GM21528 (cell line): ENCODE measurements at regions not wholly inside any gene's neighbourhood (a gene's known extent, or its start where the extent isn't known, plus 50 kb on each side); places are given as distances from the start of the nearest gene placed in this dataset.
"Not testable (repeated sequence)": the region's sequence is repeated elsewhere in the genome, so short reads cannot be mapped to it uniquely, and the experiment has no call there.

ENCODE experiments used
- ATAC-seq: cut with Tn5 transposase; IDR thresholded peaks from one replicate; pipeline ENCODE4 v1.9.1; 2021; ENCODE audit warnings: mild to moderate bottlenecking, moderate library complexity; ENCODE audit not compliant: unreplicated experiment, low FRiP score

DNA sequence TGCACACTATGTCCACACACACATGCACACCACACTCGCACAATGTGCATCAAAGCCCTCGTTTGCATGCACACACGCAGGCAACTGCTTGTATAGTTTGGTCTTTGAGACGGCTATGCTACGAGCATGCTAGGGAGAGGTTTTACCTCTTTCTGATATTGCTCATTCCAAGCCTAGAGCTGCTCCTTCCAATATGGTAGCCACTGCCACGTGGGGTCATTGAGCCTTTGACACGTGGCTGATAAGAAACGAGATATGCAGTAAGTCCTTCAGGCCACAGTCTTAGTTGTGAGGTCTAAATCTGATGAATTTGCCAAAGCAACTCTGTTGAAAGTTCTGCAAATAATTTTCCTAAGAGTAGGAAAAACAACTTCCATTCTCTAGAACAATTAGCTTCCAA lies 204.4 kb downstream of the KLF6 start:
- ATAC-seq: no peak

DNA sequence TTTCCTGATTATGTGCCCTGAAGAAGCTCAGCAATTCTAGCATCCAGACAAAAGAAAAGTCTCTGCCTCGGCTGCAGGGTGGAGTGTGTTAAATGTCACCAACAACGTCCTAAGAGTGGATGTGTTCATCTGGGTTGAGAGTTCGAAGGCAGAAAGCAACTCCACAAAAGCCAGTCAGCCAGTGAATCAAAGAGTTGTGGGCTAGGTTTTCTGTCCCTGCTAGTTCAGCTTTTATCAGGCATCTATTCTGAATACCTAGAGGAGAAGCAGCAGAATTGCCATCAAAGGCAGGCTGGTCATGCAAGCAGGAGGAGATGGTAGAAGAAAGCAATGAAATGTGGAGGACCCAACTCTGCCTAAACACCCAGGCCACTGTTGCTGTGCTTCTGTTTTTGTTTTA lies 205.2 kb downstream of the KLF6 start:
- ATAC-seq: no peak

DNA sequence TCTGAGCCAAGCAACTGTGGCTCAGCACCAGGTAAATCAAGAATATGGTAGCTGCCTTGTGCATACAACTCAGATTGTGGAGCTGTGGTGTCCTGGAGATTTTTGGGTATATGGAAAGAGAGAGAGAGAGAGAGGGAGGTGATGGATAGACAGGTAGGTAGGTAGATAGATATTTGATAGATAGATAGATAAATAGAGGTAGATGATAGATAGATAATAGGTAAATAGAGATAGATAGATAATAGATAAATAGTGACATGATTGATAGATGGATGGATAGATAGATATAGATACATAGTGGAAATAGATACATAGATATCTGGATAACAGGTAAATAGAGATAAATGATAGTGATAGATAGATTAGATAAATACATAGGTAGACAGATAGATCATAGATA lies 206.3 kb downstream of the KLF6 start:
- ATAC-seq: no peak

DNA sequence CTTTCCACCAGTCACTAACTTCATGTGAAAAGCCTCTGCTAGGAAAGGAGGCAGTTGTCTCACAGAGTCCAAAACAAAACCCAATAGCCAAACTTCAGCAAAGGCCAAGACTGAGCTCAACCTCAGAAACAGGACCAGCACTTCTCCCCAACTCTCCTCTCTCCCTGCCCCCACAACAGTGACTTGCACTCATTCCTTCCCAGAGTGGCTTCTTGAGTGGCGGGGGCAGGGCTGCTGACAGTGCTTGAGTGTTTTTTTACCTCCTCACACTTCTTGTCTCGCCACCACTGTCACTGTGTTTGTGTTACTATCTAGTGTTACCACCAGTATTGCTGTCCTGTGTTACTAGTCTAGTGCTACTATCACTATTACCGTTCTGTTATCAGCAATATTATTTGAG lies 206.8 kb downstream of the KLF6 start:
- ATAC-seq: no peak

DNA sequence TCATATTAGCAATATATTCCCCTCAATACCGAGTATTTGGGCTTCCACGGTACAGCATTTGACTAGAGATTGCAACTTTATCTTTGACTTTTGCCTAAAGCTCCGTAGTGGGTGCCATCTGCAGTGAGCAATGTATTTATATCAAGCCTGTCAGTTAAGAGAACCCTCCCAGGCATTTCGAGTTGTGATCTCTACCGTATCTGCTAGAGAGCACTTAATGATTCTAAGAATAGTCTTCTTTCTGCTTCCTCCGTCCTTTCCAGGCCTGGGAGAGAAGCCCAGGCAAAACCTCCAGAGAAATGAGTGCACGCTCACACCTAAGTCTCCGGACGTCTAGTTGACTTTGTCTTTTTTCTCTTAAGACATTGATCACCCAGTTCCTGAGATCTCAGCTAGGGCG lies 210.6 kb downstream of the KLF6 start:
- ATAC-seq: no peak

DNA sequence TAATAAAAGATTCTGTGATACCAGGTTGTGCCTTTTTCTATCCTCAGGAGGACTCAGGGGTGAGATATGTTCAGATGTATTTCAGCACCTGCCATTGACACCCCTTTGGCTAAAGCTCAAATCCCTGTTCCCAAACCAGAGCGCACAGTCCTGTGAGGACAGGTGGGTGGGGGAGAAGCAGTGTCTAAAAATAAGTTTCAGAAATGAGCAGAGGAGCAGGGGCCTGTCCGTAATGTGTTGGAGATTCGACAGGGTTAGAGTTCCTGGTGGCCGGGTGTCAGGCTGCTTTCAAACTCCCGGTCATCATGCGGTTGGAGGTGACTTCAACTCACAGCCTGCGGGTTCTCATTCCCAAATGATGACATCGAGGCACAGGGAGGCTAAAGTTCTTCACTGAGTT lies 211.5 kb downstream of the KLF6 start:
- ATAC-seq: no peak

DNA sequence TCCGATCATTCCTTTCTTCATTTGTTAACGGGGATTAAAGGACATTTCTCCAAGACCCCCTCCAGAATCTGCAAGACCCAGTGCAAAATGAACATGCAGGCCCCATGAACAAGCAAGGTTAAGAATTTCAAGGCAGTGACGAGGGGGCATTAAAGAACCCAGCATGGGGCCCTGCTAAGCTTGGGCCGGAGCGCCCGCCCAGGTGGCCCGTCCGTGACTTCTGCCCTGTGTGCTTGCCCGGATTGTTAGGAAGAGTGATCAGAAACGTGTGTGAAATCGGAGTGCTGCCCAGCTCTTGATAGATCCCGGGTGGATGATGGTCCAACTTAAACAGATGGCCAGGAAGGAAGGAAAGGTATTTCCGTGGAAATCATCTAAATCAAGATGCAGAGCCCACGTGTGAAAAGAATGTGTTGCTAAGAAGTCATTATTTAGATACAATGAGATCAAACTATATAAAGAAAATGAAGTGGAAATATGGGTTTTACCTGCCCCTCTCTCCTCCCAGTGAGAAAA lies 213.6 kb downstream of the KLF6 start:
- no peak for ATAC-seq

DNA sequence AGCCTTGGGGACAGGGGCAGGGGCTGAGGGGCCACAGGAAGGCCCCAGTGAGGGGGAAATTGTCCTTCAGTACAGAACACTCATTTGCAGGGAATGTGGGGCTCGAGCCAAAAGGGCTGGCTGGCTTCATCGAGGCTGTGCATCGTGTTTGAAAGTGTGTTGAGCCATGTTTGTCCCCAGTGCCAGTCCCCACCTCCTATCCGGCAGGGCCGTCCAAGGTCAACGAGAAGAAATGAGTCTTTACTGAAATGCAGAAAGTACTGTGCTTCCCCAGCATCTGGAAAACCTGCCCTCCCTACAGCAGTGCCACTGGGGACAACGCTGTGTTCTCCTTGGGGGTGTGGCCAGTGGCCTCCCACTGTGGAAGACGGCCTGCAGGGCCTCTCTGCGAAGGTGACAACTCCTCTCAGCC lies 214.1 kb downstream of the KLF6 start:
- no peak for ATAC-seq

DNA sequence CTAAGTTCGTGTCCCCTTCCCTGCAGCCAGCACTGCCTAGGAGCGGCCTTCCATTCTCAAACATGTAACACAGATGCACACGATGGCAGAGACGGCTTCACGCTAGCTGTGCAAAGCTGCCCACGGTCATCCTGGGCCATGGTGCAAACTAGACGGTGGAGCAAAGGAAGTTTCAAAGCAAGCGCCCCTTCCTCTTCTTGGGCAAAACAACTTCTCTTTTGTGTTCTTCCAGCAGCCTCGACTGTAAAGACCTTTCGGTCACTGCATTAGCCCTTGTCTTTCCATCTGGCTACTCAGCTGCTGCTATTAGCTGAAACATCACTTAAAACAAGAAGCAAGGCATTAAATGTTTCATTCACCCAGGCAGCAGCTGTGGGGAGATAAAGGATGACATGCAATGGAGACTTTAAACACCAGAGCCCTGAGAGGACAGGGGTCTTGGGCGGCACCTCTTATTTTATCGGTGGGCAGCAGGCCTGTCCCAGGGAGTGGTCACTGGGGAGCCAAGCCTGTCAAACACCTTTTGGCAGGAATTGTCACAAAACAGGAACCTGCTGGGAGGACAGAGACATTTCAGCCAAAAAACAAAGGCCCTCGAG lies 214.8 kb downstream of the KLF6 start:
- ATAC-seq: no peak

DNA sequence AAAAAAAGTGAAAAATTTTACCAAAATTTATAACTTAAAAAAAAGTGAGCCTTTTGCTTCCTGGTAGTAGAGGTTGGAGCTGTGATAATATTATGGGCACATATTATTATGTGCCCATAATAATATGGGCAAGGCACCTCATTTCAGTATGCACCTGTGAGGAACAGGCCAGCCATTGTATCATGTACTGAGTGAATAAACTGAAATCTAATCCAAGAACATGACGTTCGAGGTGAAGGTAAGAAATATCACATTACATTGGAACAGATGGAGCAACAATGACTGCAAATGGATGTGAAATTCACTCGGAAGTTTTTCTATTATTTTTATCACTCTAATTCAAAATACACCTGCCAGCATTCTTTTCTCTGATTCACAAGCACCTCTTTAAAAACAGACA lies 216.0 kb downstream of the KLF6 start:
- no peak for ATAC-seq

DNA sequence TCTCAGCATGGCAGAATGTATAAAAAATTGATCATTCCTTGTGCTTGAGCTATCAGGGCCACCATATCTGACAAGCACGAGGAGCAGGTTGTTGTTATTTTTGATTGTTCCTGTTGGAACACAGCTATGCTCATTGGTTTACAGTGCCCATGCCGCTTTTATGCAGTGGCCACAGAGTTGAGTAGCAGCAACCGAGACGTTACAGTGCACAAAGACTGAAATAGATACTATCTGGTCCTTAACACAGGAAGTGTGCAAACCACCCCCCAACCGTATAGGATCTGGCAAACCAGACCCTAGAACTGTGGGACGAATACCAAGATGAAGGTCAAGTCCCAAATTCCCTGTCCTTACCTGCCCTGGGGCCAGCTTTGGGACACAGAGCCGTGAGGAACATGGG lies 216.6 kb downstream of the KLF6 start:
- no peak for ATAC-seq

DNA sequence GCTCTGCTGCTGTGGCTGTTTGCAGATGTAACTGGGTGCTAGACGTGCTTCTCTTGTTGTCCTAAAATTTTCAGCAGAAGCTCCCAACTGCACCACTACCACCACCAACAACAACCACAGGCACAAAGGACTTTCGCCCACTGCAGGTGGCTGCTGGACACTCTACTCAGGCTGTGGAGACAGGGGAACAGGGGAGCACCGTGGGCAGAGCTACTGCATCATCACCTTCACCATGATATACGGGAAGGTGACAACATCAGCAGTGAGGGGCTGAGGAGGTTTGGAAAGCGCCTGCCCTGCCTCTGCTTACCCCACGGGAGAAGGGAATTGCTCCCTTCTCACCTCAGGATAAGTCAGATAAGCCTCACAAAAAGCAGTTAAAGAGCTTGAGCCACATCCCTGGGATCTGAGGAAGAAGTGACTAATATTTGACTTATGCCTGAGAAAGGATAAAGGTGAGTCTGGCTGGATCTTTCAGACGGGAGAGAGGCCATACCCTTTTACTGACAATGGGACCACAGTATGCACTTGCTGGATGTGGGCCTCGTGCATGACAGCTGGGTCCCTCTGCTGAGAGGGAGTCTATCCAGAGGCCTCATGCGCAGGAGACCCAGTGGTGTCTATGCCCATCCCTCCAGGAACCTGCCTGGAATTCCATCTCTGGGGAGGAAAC lies 217.6 kb downstream of the KLF6 start:
- no peak for ATAC-seq

DNA sequence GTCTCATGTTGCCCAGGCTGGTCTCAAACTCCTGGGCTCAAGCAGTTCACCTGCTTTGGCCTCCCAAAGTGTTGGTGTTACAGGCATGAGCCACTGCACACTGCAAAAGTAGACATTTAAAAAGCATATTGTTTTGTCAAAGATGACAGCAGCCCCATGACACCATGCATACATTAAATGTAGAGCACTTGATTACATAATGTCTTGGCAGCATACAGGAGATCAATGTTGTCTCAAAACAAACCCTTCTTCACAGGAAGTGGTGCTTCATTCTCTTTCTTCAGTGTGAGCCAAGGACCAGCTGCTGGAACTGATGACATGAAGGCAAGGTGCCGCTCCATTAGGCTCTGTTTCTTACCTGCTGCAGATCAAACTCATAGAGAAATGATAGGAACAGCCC lies 218.4 kb downstream of the KLF6 start:
- no peak for ATAC-seq

DNA sequence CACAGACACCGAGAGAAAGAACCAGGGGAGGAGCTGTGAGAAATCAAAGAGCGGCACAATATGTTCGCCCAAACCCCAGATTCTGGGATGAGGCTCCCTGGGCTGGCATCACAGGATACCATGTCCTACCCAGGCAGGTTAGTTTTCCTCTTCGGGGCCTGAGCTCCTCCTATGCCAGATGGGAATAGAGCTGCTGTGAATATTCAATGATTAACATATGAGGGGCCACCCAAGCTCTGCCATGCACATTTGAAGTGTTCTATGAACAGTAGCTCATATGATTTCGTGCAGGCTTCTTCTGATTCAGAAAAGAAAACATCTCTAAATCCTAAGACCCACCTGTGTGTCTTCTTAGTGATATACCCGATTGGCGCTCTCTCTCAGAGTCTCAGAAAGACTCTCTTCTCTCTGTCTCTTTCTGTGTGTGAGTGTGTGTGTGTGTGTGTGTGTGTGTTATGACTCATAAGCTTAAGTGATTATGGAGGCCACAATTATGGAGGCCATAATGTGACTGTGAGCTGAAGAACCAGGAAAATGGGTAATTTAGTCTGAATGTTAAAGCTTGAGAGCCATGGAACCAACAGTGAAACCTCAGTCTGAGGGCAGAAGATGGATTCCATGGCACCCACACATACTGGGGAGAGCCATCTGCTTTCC lies 220.5 kb downstream of the KLF6 start:
- no peak for ATAC-seq

DNA sequence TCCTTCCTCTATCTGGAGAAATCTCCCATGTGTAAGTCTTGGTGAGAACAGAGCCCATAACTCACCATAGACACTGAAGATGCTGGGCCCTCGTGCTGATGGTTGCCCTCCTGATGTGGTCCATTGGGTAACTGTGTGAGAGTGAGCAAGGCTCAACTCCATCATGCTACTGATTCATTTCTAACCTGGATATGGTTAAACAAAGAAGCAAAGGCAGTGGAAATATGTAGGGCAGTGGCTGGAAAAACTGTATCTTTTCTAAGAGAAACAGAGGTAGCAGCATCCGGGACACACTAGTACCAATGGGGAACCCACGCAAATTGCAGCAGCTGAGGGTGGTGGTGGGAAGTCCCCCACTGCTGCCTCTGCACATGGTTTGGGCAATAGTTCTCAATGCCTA lies 221.7 kb downstream of the KLF6 start:
- no peak for ATAC-seq

DNA sequence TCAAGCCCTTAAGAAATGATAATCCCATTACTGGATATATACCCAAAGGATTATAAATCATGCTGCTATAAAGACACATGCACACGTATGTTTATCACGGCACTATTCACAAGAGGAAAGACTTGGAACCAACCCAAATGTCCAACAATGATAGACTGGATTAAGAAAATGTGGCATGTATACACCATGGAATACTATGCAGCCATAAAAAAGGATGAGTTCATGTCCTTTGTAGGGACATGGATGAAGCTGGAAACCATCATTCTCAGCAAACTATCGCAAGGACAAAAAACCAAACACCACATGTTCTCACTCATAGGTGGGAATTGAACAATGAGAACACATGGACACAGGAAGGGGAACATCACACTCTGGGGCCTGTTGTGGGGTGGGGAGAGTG lies 224.4 kb downstream of the KLF6 start:
- ATAC-seq: not testable (repeated sequence)

DNA sequence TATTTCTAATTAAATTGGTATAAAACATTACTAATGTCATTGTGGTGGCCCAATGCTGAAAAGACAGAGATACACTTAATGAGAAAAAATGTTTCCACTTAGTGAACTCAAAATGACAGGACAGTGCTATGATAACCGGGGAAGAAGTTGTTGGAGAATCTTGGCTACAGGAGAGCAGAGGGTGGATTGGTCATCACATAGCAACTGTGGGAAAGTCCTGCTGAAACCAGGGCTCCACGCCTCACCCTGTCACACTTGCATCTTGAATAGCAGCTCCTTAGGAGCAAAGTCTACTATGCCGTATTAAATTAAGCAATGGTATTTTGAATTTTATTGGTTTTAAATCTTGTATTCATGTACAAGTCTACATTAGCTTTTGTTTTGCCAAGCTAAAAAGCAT lies 225.5 kb downstream of the KLF6 start:
- ATAC-seq: no peak

DNA sequence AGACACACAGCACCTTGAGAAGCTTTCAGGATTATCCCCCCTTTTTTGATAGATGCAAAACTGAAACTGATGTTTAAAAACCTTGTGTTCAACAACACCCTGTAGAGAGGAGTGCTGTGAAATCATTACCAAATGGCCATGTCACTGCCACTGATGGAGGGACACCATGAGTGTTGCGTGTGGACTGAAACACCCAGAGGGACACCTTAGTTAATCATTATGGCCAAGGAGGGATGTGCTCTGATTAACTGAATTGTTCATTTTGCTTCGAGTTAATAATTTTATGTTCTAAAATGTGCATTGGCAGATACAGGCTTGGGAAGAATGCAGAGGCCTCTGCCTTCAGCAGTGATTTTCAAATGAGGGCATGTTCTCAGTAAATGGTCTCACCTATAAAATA lies 226.0 kb downstream of the KLF6 start:
- no peak for ATAC-seq

DNA sequence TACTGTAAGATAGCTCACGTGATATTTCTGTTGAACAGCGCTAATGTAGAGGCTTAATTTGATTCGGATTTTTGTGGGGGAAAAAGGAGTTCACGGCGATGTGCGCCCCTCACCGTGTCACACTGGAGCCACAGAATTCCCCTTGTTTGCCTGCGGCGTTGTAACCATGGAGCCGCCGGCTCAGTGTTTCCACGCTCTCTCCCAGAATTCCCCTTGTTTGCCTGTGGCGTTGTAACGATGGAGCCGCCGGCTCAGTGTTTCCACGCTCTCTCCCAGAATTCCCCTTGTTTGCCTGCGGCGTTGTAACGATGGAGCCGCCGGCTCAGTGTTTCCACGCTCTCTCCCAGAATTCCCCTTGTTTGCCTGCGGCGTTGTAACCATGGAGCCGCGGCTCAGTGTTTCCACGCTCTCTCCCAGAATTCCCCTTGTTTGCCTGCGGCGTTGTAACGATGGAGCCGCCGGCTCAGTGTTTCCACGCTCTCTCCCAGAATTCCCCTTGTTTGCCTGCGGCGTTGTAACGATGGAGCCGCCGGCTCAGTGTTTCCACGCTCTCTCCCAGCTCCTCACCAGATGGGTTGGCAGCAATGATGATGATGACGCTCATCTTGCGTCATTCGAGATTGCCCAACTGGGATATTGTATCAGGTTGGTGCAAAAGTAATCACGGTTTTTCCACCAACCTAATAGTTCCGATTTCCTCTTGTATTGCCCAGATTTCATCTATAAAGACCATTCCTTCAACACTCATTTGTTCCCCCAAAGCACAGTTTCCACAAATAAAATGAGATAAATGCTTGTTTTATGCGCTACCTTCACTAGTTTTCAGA lies 228.6 kb downstream of the KLF6 start:
- ATAC-seq: not testable (repeated sequence)

DNA sequence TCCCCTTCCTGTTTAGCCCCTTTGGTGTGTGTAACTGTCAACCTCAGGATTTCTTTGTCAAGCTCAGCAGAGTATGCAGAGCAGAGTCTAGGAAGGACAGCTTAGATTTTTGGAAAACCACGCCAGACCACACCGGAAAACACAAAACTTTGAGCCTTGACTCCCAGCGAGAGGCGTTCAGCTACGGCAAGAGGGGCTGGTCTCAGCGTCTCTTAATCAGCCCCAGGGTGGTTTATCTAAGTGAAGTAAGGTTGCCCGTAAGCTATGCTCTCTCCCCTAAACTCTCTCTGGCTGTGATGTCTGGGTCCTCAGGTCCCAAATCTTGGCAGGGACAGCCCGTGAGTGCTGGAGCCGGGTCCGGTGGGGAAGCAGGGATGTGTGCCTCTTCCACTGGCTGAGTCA lies 230.9 kb downstream of the KLF6 start:
- no peak for ATAC-seq

DNA sequence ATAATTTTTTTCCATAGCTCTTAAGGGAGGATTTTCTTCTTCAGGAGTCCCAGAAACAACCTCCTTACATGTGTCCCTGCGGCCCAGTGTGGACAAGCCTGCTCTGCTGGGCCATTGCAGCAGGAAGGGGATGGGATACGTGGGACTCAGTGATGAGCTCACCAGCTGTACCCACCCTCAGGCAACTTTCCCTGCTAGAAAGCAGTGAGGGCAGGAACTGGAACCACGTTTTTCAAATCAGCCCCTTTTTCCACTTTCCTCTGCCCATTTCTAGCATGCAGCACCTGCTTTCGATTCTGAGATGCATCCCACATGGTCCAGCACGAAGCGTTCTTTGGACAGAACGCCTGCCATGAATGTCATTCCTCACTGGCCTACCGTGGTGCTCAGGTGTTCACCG lies 232.7 kb downstream of the KLF6 start:
- ATAC-seq: no peak
